ENCODE measurements at regions not wholly inside any gene's neighbourhood (a gene's known extent, or its start where the extent isn't known, plus 50 kb on each side); places are given as distances from the start of the nearest gene placed in this dataset.

GRCh38 chr21:28627261-28627660, 365.4 kb downstream of the LTN1 start:
- Histone ChIP-seq H3K4me3 (ENCODE audit: low read depth in 1 of 3, low read length in 3 of 3) (no peak overlapping the region), H3K27me3 (ENCODE audit: control insufficient read depth in 3 of 3, insufficient read depth in 3 of 3, low read length in 3 of 3) (no peaks in the 10 kb centered on the region), H3K27ac (ENCODE audit: low read depth in 1 of 3, low read length in 2 of 3) (no peak overlapping the region), H3K9me3 (ENCODE audit: control insufficient read depth in 2 of 2, insufficient read depth in 1 of 2, low read depth in 1 of 2, low read length in 1 of 2) (no peaks in the 10 kb centered on the region), H3K4me1 (ENCODE audit: control insufficient read depth in 3 of 3, insufficient read depth in 2 of 3, low read depth in 1 of 3, low read length in 2 of 3) (no peaks in the 10 kb centered on the region), H3K36me3 (ENCODE audit: control insufficient read depth in 3 of 3, insufficient read depth in 2 of 3, low read depth in 1 of 3, low read length in 3 of 3) (no peaks in the 10 kb centered on the region)
- DNase-seq (no peak), FAIRE-seq (no peak)
- WGBS, 3 donors = 78 to 84% (median 83%) methylated on average over 3 of the region's 3 CpGs

DNA sequence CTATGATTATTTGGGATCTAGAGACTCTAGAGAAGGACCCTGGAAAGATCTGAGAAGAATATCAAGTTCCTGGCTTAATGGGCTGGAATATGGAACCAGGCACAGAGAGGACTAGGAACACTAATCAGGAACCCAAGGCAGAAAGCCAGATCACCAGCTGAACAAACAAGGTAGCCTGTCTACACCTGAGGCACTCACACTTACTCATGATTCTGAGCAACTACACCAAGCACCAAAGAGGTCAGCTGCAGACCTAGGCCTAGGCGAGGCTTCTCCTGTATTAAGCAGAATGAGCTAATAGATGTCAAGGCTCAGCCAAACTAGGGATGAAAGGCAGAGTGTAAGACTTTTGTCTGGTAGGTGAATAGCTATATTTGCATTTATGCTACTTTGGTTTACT, 368.1 kb downstream of the LTN1 start:
- H3K9me3 ChIP-seq (ENCODE audit: control insufficient read depth in 2 of 2, insufficient read depth in 1 of 2, low read depth in 1 of 2, low read length in 1 of 2) = no peaks in the 10 kb centered on the region
- DNase-seq (no peak), FAIRE-seq (no peak)
- H3K4me3 ChIP-seq (ENCODE audit: low read depth in 1 of 3, low read length in 3 of 3) = no peak overlapping the region
- no peaks in the 10 kb centered on the region for H3K4me1 ChIP-seq (ENCODE audit: control insufficient read depth in 3 of 3, insufficient read depth in 2 of 3, low read depth in 1 of 3, low read length in 2 of 3)
- H3K27me3 ChIP-seq (ENCODE audit: control insufficient read depth in 3 of 3, insufficient read depth in 3 of 3, low read length in 3 of 3) = no peaks in the 10 kb centered on the region
- 83 to 88% (median 86%) methylated on average over 1 of the region's 1 CpG for WGBS, 3 donors
- no peaks in the 10 kb centered on the region for H3K36me3 ChIP-seq (ENCODE audit: control insufficient read depth in 3 of 3, insufficient read depth in 2 of 3, low read depth in 1 of 3, low read length in 3 of 3)
- H3K27ac ChIP-seq (ENCODE audit: low read depth in 1 of 3, low read length in 2 of 3) = no peak overlapping the region

- no peak overlapping the region for H3K4me3 ChIP-seq (ENCODE audit: low read depth in 1 of 3, low read length in 3 of 3)
- FAIRE-seq = no peak
- H3K4me1 ChIP-seq (ENCODE audit: control insufficient read depth in 3 of 3, insufficient read depth in 2 of 3, low read depth in 1 of 3, low read length in 2 of 3) = no peaks in the 10 kb centered on the region
- H3K27me3 ChIP-seq (ENCODE audit: control insufficient read depth in 3 of 3, insufficient read depth in 3 of 3, low read length in 3 of 3) = no peaks in the 10 kb centered on the region
- no peaks in the 10 kb centered on the region for H3K9me3 ChIP-seq (ENCODE audit: control insufficient read depth in 2 of 2, insufficient read depth in 1 of 2, low read depth in 1 of 2, low read length in 1 of 2)
- 93 to 100% (median 95%) methylated on average over 1 of the region's 1 CpG for WGBS, 3 donors
- no peak for DNase-seq
- H3K36me3 ChIP-seq (ENCODE audit: control insufficient read depth in 3 of 3, insufficient read depth in 2 of 3, low read depth in 1 of 3, low read length in 3 of 3) = no peaks in the 10 kb centered on the region
- H3K27ac ChIP-seq (ENCODE audit: low read depth in 1 of 3, low read length in 2 of 3) = no peak overlapping the region
These were observed 375.4 kb downstream of the LTN1 start for GRCh38 chr21:28617300-28617699.

- FAIRE-seq (no peak), DNase-seq (no peak)
- H3K27me3 ChIP-seq (ENCODE audit: control insufficient read depth in 3 of 3, insufficient read depth in 3 of 3, low read length in 3 of 3) = no peaks in the 10 kb centered on the region
- 74 to 85% (median 77%) methylated on average over 3 of the region's 3 CpGs for WGBS, 3 donors
- no peak overlapping the region for H3K27ac ChIP-seq (ENCODE audit: low read depth in 1 of 3, low read length in 2 of 3)
- no peaks in the 10 kb centered on the region for H3K4me1 ChIP-seq (ENCODE audit: control insufficient read depth in 3 of 3, insufficient read depth in 2 of 3, low read depth in 1 of 3, low read length in 2 of 3)
- H3K36me3 ChIP-seq (ENCODE audit: control insufficient read depth in 3 of 3, insufficient read depth in 2 of 3, low read depth in 1 of 3, low read length in 3 of 3) = no peaks in the 10 kb centered on the region
- H3K9me3 ChIP-seq (ENCODE audit: control insufficient read depth in 2 of 2, insufficient read depth in 1 of 2, low read depth in 1 of 2, low read length in 1 of 2) = no peaks in the 10 kb centered on the region
- H3K4me3 ChIP-seq (ENCODE audit: low read depth in 1 of 3, low read length in 3 of 3) = no peak overlapping the region
These were observed 377.4 kb downstream of the LTN1 start for GRCh38 chr21:28615276-28615675.

DNA sequence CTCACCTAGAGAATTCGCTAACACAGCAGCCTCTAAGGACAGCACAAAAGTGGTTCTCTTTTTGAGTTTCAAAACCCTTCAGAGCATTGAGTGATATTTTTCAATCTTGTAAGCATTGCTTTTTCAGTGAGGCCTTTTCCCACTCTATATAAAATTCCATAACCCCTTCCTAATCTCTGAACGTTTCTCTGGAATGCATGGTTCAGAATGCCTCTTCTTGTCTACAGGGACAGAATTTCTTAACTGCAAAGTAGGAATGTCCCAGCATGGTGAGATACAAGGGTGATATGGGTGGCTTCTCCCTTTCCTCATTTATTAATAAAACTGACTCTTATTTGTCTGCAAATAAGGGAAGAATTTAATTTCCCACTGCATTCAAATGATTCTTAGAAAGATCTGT, 377.9 kb downstream of the LTN1 start:
- Histone ChIP-seq H3K4me1 (ENCODE audit: control insufficient read depth in 3 of 3, insufficient read depth in 2 of 3, low read depth in 1 of 3, low read length in 2 of 3) (no peaks in the 10 kb centered on the region), H3K4me3 (ENCODE audit: low read depth in 1 of 3, low read length in 3 of 3) (no peak overlapping the region), H3K36me3 (ENCODE audit: control insufficient read depth in 3 of 3, insufficient read depth in 2 of 3, low read depth in 1 of 3, low read length in 3 of 3) (no peaks in the 10 kb centered on the region), H3K9me3 (ENCODE audit: control insufficient read depth in 2 of 2, insufficient read depth in 1 of 2, low read depth in 1 of 2, low read length in 1 of 2) (no peaks in the 10 kb centered on the region), H3K27me3 (ENCODE audit: control insufficient read depth in 3 of 3, insufficient read depth in 3 of 3, low read length in 3 of 3) (no peaks in the 10 kb centered on the region), H3K27ac (ENCODE audit: low read depth in 1 of 3, low read length in 2 of 3) (no peak overlapping the region)
- DNase-seq = no peak
- no peak for FAIRE-seq
- 65 to 74% (median 69%) methylated on average over 2 of the region's 2 CpGs for WGBS, 3 donors

DNA sequence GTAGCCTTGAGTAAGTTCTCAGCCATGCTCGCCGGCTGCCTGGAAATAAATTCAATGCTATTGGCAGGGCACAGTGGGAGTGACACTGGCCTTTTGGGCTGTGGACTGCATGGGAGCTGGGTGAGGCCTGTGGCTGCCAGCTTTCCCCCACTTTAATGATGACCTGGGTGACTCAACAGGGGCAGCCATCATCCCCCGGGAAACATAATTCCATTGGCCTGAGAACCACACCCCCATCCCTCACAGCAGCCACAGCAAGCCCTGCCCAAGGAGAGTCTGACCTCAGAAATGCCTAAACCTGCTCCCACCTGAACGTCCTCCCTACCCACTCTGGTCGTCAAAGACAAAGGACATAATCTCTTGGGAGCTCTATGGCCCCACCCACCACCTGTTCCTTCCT, 384.0 kb downstream of the LTN1 start:
- Histone ChIP-seq H3K4me1 (ENCODE audit: control insufficient read depth in 3 of 3, insufficient read depth in 2 of 3, low read depth in 1 of 3, low read length in 2 of 3) (no peaks in the 10 kb centered on the region), H3K4me3 (ENCODE audit: low read depth in 1 of 3, low read length in 3 of 3) (no peak overlapping the region), H3K9me3 (ENCODE audit: control insufficient read depth in 2 of 2, insufficient read depth in 1 of 2, low read depth in 1 of 2, low read length in 1 of 2) (peaks cover 0 to 9% of the 10 kb centered on the region in 2 donors), H3K27me3 (ENCODE audit: control insufficient read depth in 3 of 3, insufficient read depth in 3 of 3, low read length in 3 of 3) (no peaks in the 10 kb centered on the region), H3K27ac (ENCODE audit: low read depth in 1 of 3, low read length in 2 of 3) (no peak overlapping the region), H3K36me3 (ENCODE audit: control insufficient read depth in 3 of 3, insufficient read depth in 2 of 3, low read depth in 1 of 3, low read length in 3 of 3) (no peaks in the 10 kb centered on the region)
- 78 to 88% (median 86%) methylated on average over 5 of the region's 5 CpGs for WGBS, 3 donors
- DNase-seq = no peak
- FAIRE-seq = no peak

- 82 to 93% (median 90%) methylated on average over 4 of the region's 4 CpGs for WGBS, 3 donors
- H3K9me3 ChIP-seq (ENCODE audit: control insufficient read depth in 2 of 2, insufficient read depth in 1 of 2, low read depth in 1 of 2, low read length in 1 of 2) = peaks cover 0 to 9% of the 10 kb centered on the region in 2 donors
- H3K4me3 ChIP-seq (ENCODE audit: low read depth in 1 of 3, low read length in 3 of 3) = no peak overlapping the region
- H3K27me3 ChIP-seq (ENCODE audit: control insufficient read depth in 3 of 3, insufficient read depth in 3 of 3, low read length in 3 of 3) = no peaks in the 10 kb centered on the region
- no peaks in the 10 kb centered on the region for H3K36me3 ChIP-seq (ENCODE audit: control insufficient read depth in 3 of 3, insufficient read depth in 2 of 3, low read depth in 1 of 3, low read length in 3 of 3)
- H3K27ac ChIP-seq (ENCODE audit: low read depth in 1 of 3, low read length in 2 of 3) = no peak overlapping the region
- no peaks in the 10 kb centered on the region for H3K4me1 ChIP-seq (ENCODE audit: control insufficient read depth in 3 of 3, insufficient read depth in 2 of 3, low read depth in 1 of 3, low read length in 2 of 3)
- DNase-seq = no peak
- FAIRE-seq = no peak
These were observed 385.1 kb downstream of the LTN1 start for GRCh38 chr21:28607545-28607944.

DNA sequence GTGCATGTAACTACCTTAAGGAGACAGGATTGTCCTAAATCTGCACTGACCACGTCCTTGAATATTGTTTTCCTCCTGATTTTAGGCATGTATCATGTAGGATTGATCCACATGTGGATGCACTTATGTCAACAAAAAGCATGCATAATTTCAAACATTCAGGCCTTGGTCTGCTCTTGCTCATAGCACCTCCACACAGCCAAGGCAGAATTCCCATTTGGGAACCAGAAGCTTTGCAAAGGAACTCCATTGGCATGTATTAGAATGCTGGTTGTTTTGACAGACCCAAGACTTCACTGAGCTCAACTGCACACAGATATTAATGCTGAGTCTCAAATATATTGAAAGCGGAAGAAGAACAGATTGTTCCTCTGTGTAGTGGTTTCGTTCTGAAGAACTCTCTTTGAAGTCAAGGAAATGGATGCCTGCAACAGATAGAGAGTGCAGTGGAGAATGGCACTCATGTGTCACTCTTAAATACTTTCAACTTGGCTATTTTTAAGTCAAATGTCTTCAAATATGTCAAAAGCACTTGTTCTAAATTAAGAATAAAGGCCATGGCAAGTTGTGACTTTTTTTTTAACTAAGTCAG, 387.6 kb downstream of the LTN1 start:
- H3K27ac ChIP-seq (ENCODE audit: low read depth in 1 of 3, low read length in 2 of 3) = no peak overlapping the region
- H3K4me3 ChIP-seq (ENCODE audit: low read depth in 1 of 3, low read length in 3 of 3) = no peak overlapping the region
- WGBS, 3 donors = 70 to 78% (median 76%) methylated on average over 3 of the region's 3 CpGs
- H3K27me3 ChIP-seq (ENCODE audit: control insufficient read depth in 3 of 3, insufficient read depth in 3 of 3, low read length in 3 of 3) = no peaks in the 10 kb centered on the region
- no peak for DNase-seq
- H3K36me3 ChIP-seq (ENCODE audit: control insufficient read depth in 3 of 3, insufficient read depth in 2 of 3, low read depth in 1 of 3, low read length in 3 of 3) = no peaks in the 10 kb centered on the region
- peaks cover 0 to 13% of the 10 kb centered on the region in 2 donors for H3K9me3 ChIP-seq (ENCODE audit: control insufficient read depth in 2 of 2, insufficient read depth in 1 of 2, low read depth in 1 of 2, low read length in 1 of 2)
- H3K4me1 ChIP-seq (ENCODE audit: control insufficient read depth in 3 of 3, insufficient read depth in 2 of 3, low read depth in 1 of 3, low read length in 2 of 3) = no peaks in the 10 kb centered on the region
- no peak for FAIRE-seq

GRCh38 chr21:28602546-28602945, 390.1 kb downstream of the LTN1 start:
- Histone ChIP-seq H3K27me3 (ENCODE audit: control insufficient read depth in 3 of 3, insufficient read depth in 3 of 3, low read length in 3 of 3) (no peaks in the 10 kb centered on the region), H3K36me3 (ENCODE audit: control insufficient read depth in 3 of 3, insufficient read depth in 2 of 3, low read depth in 1 of 3, low read length in 3 of 3) (no peaks in the 10 kb centered on the region), H3K27ac (ENCODE audit: low read depth in 1 of 3, low read length in 2 of 3) (no peak overlapping the region), H3K4me3 (ENCODE audit: low read depth in 1 of 3, low read length in 3 of 3) (no peak overlapping the region), H3K9me3 (ENCODE audit: control insufficient read depth in 2 of 2, insufficient read depth in 1 of 2, low read depth in 1 of 2, low read length in 1 of 2) (peaks cover 0 to 14% of the 10 kb centered on the region in 2 donors), H3K4me1 (ENCODE audit: control insufficient read depth in 3 of 3, insufficient read depth in 2 of 3, low read depth in 1 of 3, low read length in 2 of 3) (no peaks in the 10 kb centered on the region)
- DNase-seq (no peak), FAIRE-seq (no peak)
